Heart left ventricle (tissue), 13 donors: ENCODE measurements at regions not wholly inside any gene's neighbourhood (a gene's known extent, or its start where the extent isn't known, plus 50 kb on each side); places are given as distances from the start of the nearest gene placed in this dataset.

Source experiments
- CTCF ChIP-seq, 12 donors: fragments of 200-600 bp; sonication (generic) in 4 of 12; IDR thresholded peaks; one replicate each; pipeline versions ENCODE4 v1.5.0 to v1.8.0; 2018 to 2022; ENCODE audit warnings: antibody characterized with exemption in 12 of 12, mild to moderate bottlenecking in 5 of 12
- POLR2A ChIP-seq, 2 donors: fragments of 450-650 bp; IDR thresholded peaks; one replicate each; pipeline ENCODE4 v1.6.1; 2017; ENCODE audit warnings: antibody characterized with exemption in 2 of 2, mild to moderate bottlenecking in 2 of 2, moderate library complexity in 2 of 2
- donor health status: ischemic (EF 13 %, LVEDD 7.1; RV severe dilation, severe dysfunction).
- donor health status: DM: no; HTN: yes; CAD: no.
- donor health status: DM: no; HTN: no; CAD: no.
- donor health status: ischemic (EF 25% LVEDD 6.9; RV normal size, moderate dysfunction).
- donor health status: ischemic (EF 25% LVEDD 5.7; RV mildly dilated, moderate dysfunction).
- donor health status: ischemic (EF 35%, LVEDD 5.7; RV mildly dilated, moderate dysfunction).
- donor health status: nonischemic (EF 11% LVEDD 7.7; RV severe dilation, severe dysfunction).
- donor health status: DM: yes; HTN: yes; CAD: no.
- donor health status: PGD.
- donor health status: ischemic (EF 29% LVEDD 5.4; RV normal size, mild dysfunction).
- donor health status: nonischemic (EF 23%, LVEDD 6.1; RV moderate dilation, normal function).

GRCh38 chr7:52726493-52726892 is 308.9 kb upstream of the POM121L12 start:
- no peak for TF ChIP-seq CTCF (IDR thresholded peaks at IDR 0.05)
- no peak for TF ChIP-seq POLR2A (IDR thresholded peaks at IDR 0.05)
